ENCODE measurements at regions not wholly inside any gene's neighbourhood (a gene's known extent, or its start where the extent isn't known, plus 50 kb on each side); places are given as distances from the start of the nearest gene placed in this dataset.

GRCh38 chr10:36331121-36331520 lies 689.0 kb upstream of the FZD8 start:
- no peak overlapping the region for H3K4me3 Mint-ChIP-seq

GRCh38 chr10:36325815-36326214 lies 683.7 kb upstream of the FZD8 start:
- CTCF ChIA-PET, result no interaction called here
- no peaks in the 10 kb centered on the region for H3K9me3 Mint-ChIP-seq
- no peaks in the 10 kb centered on the region for H3K36me3 Mint-ChIP-seq (ENCODE audit: low read depth)
- H3K27ac Mint-ChIP-seq, result no peak overlapping the region
- ATAC-seq (ENCODE audit: low read depth) (no peak), DNase-seq (no peak)
- no peak overlapping the region for H3K4me3 Mint-ChIP-seq
- H3K4me1 Mint-ChIP-seq, result no peaks in the 10 kb centered on the region
- POLR2A ChIA-PET, result no interaction called here
- intact Hi-C loops (cut with micrococcal nuclease), result no loop called here
- no peaks in the 10 kb centered on the region for H3K27me3 Mint-ChIP-seq
- TF ChIP-seq CTCF (IDR thresholded peaks at IDR 0.05), result no peak

More at GRCh38 chr10:36331121-36331520, 689.0 kb upstream of the FZD8 start:
- ChIA-PET POLR2A (no interaction called here), CTCF (no interaction called here)
- TF ChIP-seq CTCF (IDR thresholded peaks at IDR 0.05), result no peak
- DNase-seq, result no peak
- ATAC-seq (ENCODE audit: low read depth), result no peak
- Mint-ChIP-seq H3K27me3 (no peaks in the 10 kb centered on the region), H3K9me3 (no peaks in the 10 kb centered on the region), H3K36me3 (ENCODE audit: low read depth) (no peaks in the 10 kb centered on the region), H3K27ac (no peak overlapping the region), H3K4me1 (no peaks in the 10 kb centered on the region)
- intact Hi-C loops (cut with micrococcal nuclease), result no loop called here

GRCh38 chr10:36324831-36325230 lies 682.7 kb upstream of the FZD8 start:
- intact Hi-C loops (cut with micrococcal nuclease), result no loop called here
- Mint-ChIP-seq H3K9me3 (peaks cover 4% of the 10 kb centered on the region), H3K4me3 (no peak overlapping the region), H3K4me1 (no peaks in the 10 kb centered on the region), H3K27ac (no peak overlapping the region), H3K36me3 (ENCODE audit: low read depth) (no peaks in the 10 kb centered on the region), H3K27me3 (no peaks in the 10 kb centered on the region)
- ATAC-seq (ENCODE audit: low read depth) (no peak), DNase-seq (no peak)
- no peak for TF ChIP-seq CTCF (IDR thresholded peaks at IDR 0.05)
- POLR2A ChIA-PET, result no interaction called here
- CTCF ChIA-PET, result no interaction called here

- H3K9me3 Mint-ChIP-seq, result no peaks in the 10 kb centered on the region
- CTCF ChIA-PET, result no interaction called here
- H3K27ac Mint-ChIP-seq, result no peak overlapping the region
- H3K27me3 Mint-ChIP-seq, result no peaks in the 10 kb centered on the region
- H3K4me3 Mint-ChIP-seq, result no peak overlapping the region
- DNase-seq, result no peak
- no peaks in the 10 kb centered on the region for H3K4me1 Mint-ChIP-seq
- POLR2A ChIA-PET, result no interaction called here
- intact Hi-C loops (cut with micrococcal nuclease), result no loop called here
- no peak for TF ChIP-seq CTCF (IDR thresholded peaks at IDR 0.05)
- H3K36me3 Mint-ChIP-seq (ENCODE audit: low read depth), result no peaks in the 10 kb centered on the region
- ATAC-seq (ENCODE audit: low read depth), result no peak
These were observed 671.0 kb upstream of the FZD8 start for GRCh38 chr10:36313142-36313541.

- ChIA-PET CTCF (no interaction called here), POLR2A (no interaction called here)
- no peak for TF ChIP-seq CTCF (IDR thresholded peaks at IDR 0.05)
- ATAC-seq (ENCODE audit: low read depth) (no peak), DNase-seq (no peak)
- Mint-ChIP-seq H3K4me1 (no peaks in the 10 kb centered on the region), H3K4me3 (no peak overlapping the region), H3K9me3 (peaks cover 5% of the 10 kb centered on the region), H3K27ac (no peak overlapping the region), H3K27me3 (no peaks in the 10 kb centered on the region), H3K36me3 (ENCODE audit: low read depth) (no peaks in the 10 kb centered on the region)
- intact Hi-C loops (cut with micrococcal nuclease), result no loop called here
These were observed 661.8 kb upstream of the FZD8 start for GRCh38 chr10:36303896-36304295.
